ENCODE measurements at regions not wholly inside any gene's neighbourhood (a gene's known extent, or its start where the extent isn't known, plus 50 kb on each side); places are given as distances from the start of the nearest gene placed in this dataset.

- no peaks in the 10 kb centered on the region for H3K9me3 Mint-ChIP-seq (ENCODE audit: unreplicated experiment)
- no peak for TF ChIP-seq CTCF (IDR thresholded peaks at IDR 0.05)
- H3K27ac Mint-ChIP-seq (ENCODE audit: unreplicated experiment), result no peak overlapping the region
- H3K36me3 Mint-ChIP-seq (ENCODE audit: unreplicated experiment), result no peaks in the 10 kb centered on the region
- H3K4me1 Mint-ChIP-seq (ENCODE audit: unreplicated experiment), result no peaks in the 10 kb centered on the region
- H3K4me3 Mint-ChIP-seq (ENCODE audit: unreplicated experiment), result no peak overlapping the region
- H3K27me3 Mint-ChIP-seq (ENCODE audit: unreplicated experiment), result peaks cover 22% of the 10 kb centered on the region
- no peak for DNase-seq (ENCODE audit: extremely low spot score, unreplicated experiment)
Measured at GRCh38 chr13:76168661-76169060, 532.5 kb downstream of the LMO7 start.

GRCh38 chr13:76164290-76164689 lies 528.2 kb downstream of the LMO7 start:
- TF ChIP-seq CTCF (IDR thresholded peaks at IDR 0.05), result no peak
- no peak for DNase-seq (ENCODE audit: extremely low spot score, unreplicated experiment)
- peaks cover 23% of the 10 kb centered on the region for H3K27me3 Mint-ChIP-seq (ENCODE audit: unreplicated experiment)
- no peak overlapping the region for H3K4me3 Mint-ChIP-seq (ENCODE audit: unreplicated experiment)
- no peak overlapping the region for H3K27ac Mint-ChIP-seq (ENCODE audit: unreplicated experiment)
- H3K36me3 Mint-ChIP-seq (ENCODE audit: unreplicated experiment), result no peaks in the 10 kb centered on the region
- no peaks in the 10 kb centered on the region for H3K4me1 Mint-ChIP-seq (ENCODE audit: unreplicated experiment)
- H3K9me3 Mint-ChIP-seq (ENCODE audit: unreplicated experiment), result no peaks in the 10 kb centered on the region

GRCh38 chr13:76163761-76164160 lies 527.6 kb downstream of the LMO7 start:
- Mint-ChIP-seq H3K9me3 (ENCODE audit: unreplicated experiment) (no peaks in the 10 kb centered on the region), H3K4me3 (ENCODE audit: unreplicated experiment) (no peak overlapping the region), H3K36me3 (ENCODE audit: unreplicated experiment) (no peaks in the 10 kb centered on the region), H3K27ac (ENCODE audit: unreplicated experiment) (no peak overlapping the region), H3K4me1 (ENCODE audit: unreplicated experiment) (no peaks in the 10 kb centered on the region), H3K27me3 (ENCODE audit: unreplicated experiment) (peaks cover 20% of the 10 kb centered on the region)
- no peak for TF ChIP-seq CTCF (IDR thresholded peaks at IDR 0.05)
- no peak for DNase-seq (ENCODE audit: extremely low spot score, unreplicated experiment)

- no peaks in the 10 kb centered on the region for H3K36me3 Mint-ChIP-seq (ENCODE audit: unreplicated experiment)
- TF ChIP-seq CTCF (IDR thresholded peaks at IDR 0.05), result no peak
- H3K4me3 Mint-ChIP-seq (ENCODE audit: unreplicated experiment), result no peak overlapping the region
- H3K27me3 Mint-ChIP-seq (ENCODE audit: unreplicated experiment), result peaks cover 15% of the 10 kb centered on the region
- no peak overlapping the region for H3K27ac Mint-ChIP-seq (ENCODE audit: unreplicated experiment)
- H3K4me1 Mint-ChIP-seq (ENCODE audit: unreplicated experiment), result no peaks in the 10 kb centered on the region
- no peaks in the 10 kb centered on the region for H3K9me3 Mint-ChIP-seq (ENCODE audit: unreplicated experiment)
- no peak for DNase-seq (ENCODE audit: extremely low spot score, unreplicated experiment)
Measured at GRCh38 chr13:76160961-76161925, 525.1 kb downstream of the LMO7 start.

- H3K4me3 Mint-ChIP-seq (ENCODE audit: unreplicated experiment), result no peak overlapping the region
- H3K36me3 Mint-ChIP-seq (ENCODE audit: unreplicated experiment), result no peaks in the 10 kb centered on the region
- H3K27me3 Mint-ChIP-seq (ENCODE audit: unreplicated experiment), result peaks cover 21% of the 10 kb centered on the region
Measured at GRCh38 chr13:76160506-76160905, 524.4 kb downstream of the LMO7 start.

More at GRCh38 chr13:76160506-76160905, 524.4 kb downstream of the LMO7 start:
- no peak for DNase-seq (ENCODE audit: extremely low spot score, unreplicated experiment)
- no peak for TF ChIP-seq CTCF (IDR thresholded peaks at IDR 0.05)
- Mint-ChIP-seq H3K9me3 (ENCODE audit: unreplicated experiment) (no peaks in the 10 kb centered on the region), H3K4me1 (ENCODE audit: unreplicated experiment) (no peaks in the 10 kb centered on the region), H3K27ac (ENCODE audit: unreplicated experiment) (no peak overlapping the region)
